Fibroblast of lung (primary cell): ENCODE measurements at regions not wholly inside any gene's neighbourhood (a gene's known extent, or its start where the extent isn't known, plus 50 kb on each side); places are given as distances from the start of the nearest gene placed in this dataset.

ENCODE experiments used
- DNase-seq, 2 donors: peaks; one replicate each; pipeline versions ENCODE4 v3.0.0 to v3.0.0-alpha.2; 2010; ENCODE audit warnings: low read depth in 2 of 2
- H2AFZ ChIP-seq: 2 replicates; pipeline ENCODE4 v1.5.1; 2012; ENCODE audit warnings: low read length, control low read depth, inconsistent platforms
- H3K27ac ChIP-seq: 2 replicates; pipeline ENCODE4 v1.5.1; 2011; ENCODE audit warnings: low read length, control low read depth; ENCODE audit not compliant: insufficient read depth
- H3K27me3 ChIP-seq: 2 replicates; pipeline ENCODE4 v1.5.1; 2011; ENCODE audit warnings: mild to moderate bottlenecking, low read length; ENCODE audit not compliant: control insufficient read depth, insufficient read depth
- H3K36me3 ChIP-seq: 2 replicates; pipeline ENCODE4 v1.5.1; 2011; ENCODE audit warnings: low read length; ENCODE audit not compliant: control insufficient read depth, insufficient read depth
- H3K4me1 ChIP-seq: 2 replicates; pipeline ENCODE4 v1.5.1; 2011; ENCODE audit warnings: low read length; ENCODE audit not compliant: control insufficient read depth, insufficient read depth; ENCODE audit errors: extremely low read depth
- H3K4me2 ChIP-seq: 2 replicates; pipeline ENCODE4 v1.5.1; 2011; ENCODE audit warnings: low read length, control low read depth; ENCODE audit not compliant: insufficient read depth; ENCODE audit errors: extremely low read depth
- H3K4me3 ChIP-seq, 4 experiments: fragments of 200-600 bp in 1 of 4; sonication (generic) in 1 of 4; replicated peaks in 1 of 4; 2 replicates each; pipeline ENCODE4 v1.5.1; 2011 to 2016; ENCODE audit warnings: low read length in 4 of 4, low read depth in 3 of 4, mild to moderate bottlenecking in 3 of 4, control low read depth in 2 of 4, inconsistent platforms in 1 of 4, mixed read lengths in 1 of 4; ENCODE audit not compliant: insufficient read depth in 1 of 4; ENCODE audit errors: control extremely low read depth in 1 of 4
- H3K79me2 ChIP-seq: 2 replicates; pipeline ENCODE4 v1.5.1; 2012; ENCODE audit warnings: mild to moderate bottlenecking, low read length, inconsistent platforms; ENCODE audit not compliant: control insufficient read depth, insufficient read depth
- H3K9ac ChIP-seq: 2 replicates; pipeline ENCODE4 v1.5.1; 2011; ENCODE audit warnings: mild to moderate bottlenecking, low read length, control low read depth; ENCODE audit not compliant: insufficient read depth
- H3K9me3 ChIP-seq: 2 replicates; pipeline ENCODE4 v1.5.1; 2012; ENCODE audit warnings: low read depth, low read length; ENCODE audit not compliant: control insufficient read depth, insufficient read depth
- H4K20me1 ChIP-seq: 2 replicates; pipeline ENCODE4 v1.5.1; 2011; ENCODE audit warnings: low read length; ENCODE audit not compliant: control insufficient read depth, insufficient read depth; ENCODE audit errors: extremely low read depth
- EZH2 ChIP-seq: IDR thresholded peaks from 2 replicates; pipeline ENCODE4 v1.5.1; 2012; ENCODE audit warnings: low read length, control low read depth, mild to moderate bottlenecking; ENCODE audit errors: missing control alignments
- TF ChIP-seq, protein P1 (sequence below), 2 donors: IDR thresholded peaks in 1 of 2; conservative IDR thresholded peaks in 1 of 2; 1 replicate in 1 of 2; 2 replicates in 1 of 2; pipeline ENCODE4 v1.5.1; 2011 to 2012; ENCODE audit warnings: low read length in 2 of 2, control low read depth in 1 of 2, inconsistent platforms in 1 of 2, low read depth in 1 of 2, mild to moderate bottlenecking in 1 of 2

DNA sequence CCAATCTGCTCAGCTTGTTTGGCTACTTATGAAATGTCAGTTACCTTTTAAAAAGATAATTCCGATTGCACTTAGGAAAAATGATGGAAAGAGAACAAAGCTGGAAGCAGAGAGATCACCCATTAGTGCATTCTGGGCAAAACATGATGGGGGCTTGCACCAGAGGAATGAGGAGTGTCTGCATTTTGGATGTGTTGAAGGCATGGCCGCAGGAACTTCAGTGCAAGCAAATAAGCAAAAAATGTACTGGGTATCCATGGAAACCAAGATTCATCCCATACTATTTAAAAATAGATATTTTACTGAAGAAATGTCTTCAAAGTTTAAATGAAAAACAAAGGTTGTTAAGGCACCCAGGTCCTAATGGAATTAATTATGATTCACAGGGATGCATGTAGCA lies 655.0 kb downstream of the POM121L12 start:
- DNase-seq: no peak
- Histone ChIP-seq H3K4me2 (no peak overlapping the region), H2AFZ (no peak overlapping the region), H3K9me3 (no peaks in the 10 kb centered on the region), H3K27ac (no peak overlapping the region), H3K27me3 (no peaks in the 10 kb centered on the region), H3K79me2 (no peaks in the 10 kb centered on the region), H3K4me3 (no peak overlapping the region), H3K4me1 (no peaks in the 10 kb centered on the region), H4K20me1 (no peaks in the 10 kb centered on the region), H3K9ac (no peak overlapping the region), H3K36me3 (no peaks in the 10 kb centered on the region)
- no peak for TF ChIP-seq EZH2
- TF ChIP-seq, protein P1, sequence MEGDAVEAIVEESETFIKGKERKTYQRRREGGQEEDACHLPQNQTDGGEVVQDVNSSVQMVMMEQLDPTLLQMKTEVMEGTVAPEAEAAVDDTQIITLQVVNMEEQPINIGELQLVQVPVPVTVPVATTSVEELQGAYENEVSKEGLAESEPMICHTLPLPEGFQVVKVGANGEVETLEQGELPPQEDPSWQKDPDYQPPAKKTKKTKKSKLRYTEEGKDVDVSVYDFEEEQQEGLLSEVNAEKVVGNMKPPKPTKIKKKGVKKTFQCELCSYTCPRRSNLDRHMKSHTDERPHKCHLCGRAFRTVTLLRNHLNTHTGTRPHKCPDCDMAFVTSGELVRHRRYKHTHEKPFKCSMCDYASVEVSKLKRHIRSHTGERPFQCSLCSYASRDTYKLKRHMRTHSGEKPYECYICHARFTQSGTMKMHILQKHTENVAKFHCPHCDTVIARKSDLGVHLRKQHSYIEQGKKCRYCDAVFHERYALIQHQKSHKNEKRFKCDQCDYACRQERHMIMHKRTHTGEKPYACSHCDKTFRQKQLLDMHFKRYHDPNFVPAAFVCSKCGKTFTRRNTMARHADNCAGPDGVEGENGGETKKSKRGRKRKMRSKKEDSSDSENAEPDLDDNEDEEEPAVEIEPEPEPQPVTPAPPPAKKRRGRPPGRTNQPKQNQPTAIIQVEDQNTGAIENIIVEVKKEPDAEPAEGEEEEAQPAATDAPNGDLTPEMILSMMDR (conservative IDR thresholded peaks at IDR 0.05 in 1 of 2, IDR thresholded peaks at IDR 0.05 in 1 of 2; ENCODE audit: low read depth in 1 of 2, low read length in 2 of 2): no peak

DNA sequence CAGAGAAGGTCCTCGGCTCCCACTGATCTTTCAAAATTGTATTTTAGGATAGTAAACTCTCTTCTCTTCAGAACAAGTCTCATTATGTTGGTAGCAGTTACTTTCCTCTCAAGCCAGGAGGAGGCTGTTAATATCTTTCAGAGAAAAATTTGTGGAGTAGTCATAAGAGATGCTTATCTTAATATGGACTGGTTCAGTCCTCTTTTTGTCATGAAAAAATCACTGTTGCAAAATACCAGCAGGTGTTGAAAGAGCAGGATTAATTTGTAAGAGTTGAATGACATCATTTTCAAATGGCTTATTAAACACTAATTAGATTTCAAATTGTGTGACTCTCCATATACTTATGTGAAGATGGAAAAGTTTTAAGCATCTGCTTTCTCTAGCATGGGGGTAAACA lies 662.5 kb downstream of the POM121L12 start:
- H3K4me1 ChIP-seq: no peaks in the 10 kb centered on the region
- no peak overlapping the region for H3K4me3 ChIP-seq
- H3K27ac ChIP-seq: no peak overlapping the region
- no peak for TF ChIP-seq EZH2
- TF ChIP-seq, protein P1 (conservative IDR thresholded peaks at IDR 0.05 in 1 of 2, IDR thresholded peaks at IDR 0.05 in 1 of 2; ENCODE audit: low read depth in 1 of 2, low read length in 2 of 2): no peak
- H3K79me2 ChIP-seq: no peaks in the 10 kb centered on the region
- no peak overlapping the region for H3K4me2 ChIP-seq
- H3K36me3 ChIP-seq: no peaks in the 10 kb centered on the region
- no peaks in the 10 kb centered on the region for H3K27me3 ChIP-seq
- no peaks in the 10 kb centered on the region for H3K9me3 ChIP-seq
- DNase-seq: no peak
- H3K9ac ChIP-seq: no peak overlapping the region
- no peaks in the 10 kb centered on the region for H4K20me1 ChIP-seq
- no peak overlapping the region for H2AFZ ChIP-seq

DNA sequence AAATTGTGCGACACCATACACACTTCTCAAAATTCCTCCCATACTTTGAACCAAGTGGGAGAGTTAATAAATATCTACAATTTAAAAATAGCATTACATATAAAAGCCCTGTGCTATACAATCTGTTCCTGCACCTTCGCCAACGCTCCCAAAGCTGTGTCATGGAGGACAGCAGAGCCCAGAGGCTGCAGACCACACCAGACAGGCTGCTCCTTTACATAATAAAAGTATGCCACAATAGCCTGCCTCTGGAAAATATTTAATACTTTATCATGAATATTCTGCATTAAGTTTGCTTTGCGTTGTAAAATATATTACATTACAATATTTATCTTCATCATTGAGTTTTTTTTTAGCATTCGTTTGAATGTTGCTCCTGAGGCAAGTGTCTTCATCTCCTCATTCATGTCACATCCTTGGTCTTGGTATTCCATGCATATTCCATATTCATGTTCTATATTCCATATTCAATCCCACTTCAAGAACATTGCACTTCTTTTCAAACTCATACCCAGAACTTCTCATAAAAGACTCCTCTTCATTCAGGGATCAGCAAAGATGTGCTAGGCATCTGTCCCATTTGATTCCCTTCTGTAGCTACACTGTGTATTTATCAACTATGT lies 663.9 kb downstream of the POM121L12 start:
- Histone ChIP-seq H3K79me2 (no peaks in the 10 kb centered on the region), H3K9me3 (no peaks in the 10 kb centered on the region)

More for the DNA sequence above, 663.9 kb downstream of the POM121L12 start:
- no peak for TF ChIP-seq EZH2
- TF ChIP-seq, protein P1 (conservative IDR thresholded peaks at IDR 0.05 in 1 of 2, IDR thresholded peaks at IDR 0.05 in 1 of 2; ENCODE audit: low read depth in 1 of 2, low read length in 2 of 2): no peak
- no peak overlapping the region for H3K27ac ChIP-seq
- no peaks in the 10 kb centered on the region for H4K20me1 ChIP-seq
- no peak overlapping the region for H3K4me3 ChIP-seq
- H3K36me3 ChIP-seq: no peaks in the 10 kb centered on the region
- no peak overlapping the region for H3K4me2 ChIP-seq
- H2AFZ ChIP-seq: no peak overlapping the region
- no peak for DNase-seq
- H3K4me1 ChIP-seq: no peaks in the 10 kb centered on the region
- H3K9ac ChIP-seq: no peak overlapping the region
- H3K27me3 ChIP-seq: no peaks in the 10 kb centered on the region
